NCI-H510A treated with DMSO at 0.1 percent for 48 hours (cell line): ENCODE measurements at regions not wholly inside any gene's neighbourhood (a gene's known extent, or its start where the extent isn't known, plus 50 kb on each side); places are given as distances from the start of the nearest gene placed in this dataset.
"Not testable (repeated sequence)": the region's sequence is repeated elsewhere in the genome, so short reads cannot be mapped to it uniquely, and the experiment has no call there.

Experiments
- DNase-seq: peaks from one replicate; lab custom pipeline; 2025; lab: John Stamatoyannopoulos, UW

- DNase-seq = no peak
Measured at GRCh38 chr3:16708285-16708684, 103.1 kb upstream of the DAZL start.

GRCh38 chr3:16711691-16712090, 106.5 kb upstream of the DAZL start:
- DNase-seq = not testable (repeated sequence)

GRCh38 chr3:16715281-16715680, 110.1 kb upstream of the DAZL start:
- no peak for DNase-seq

- no peak for DNase-seq
Measured at GRCh38 chr3:16719426-16719825, 114.2 kb upstream of the DAZL start.

- DNase-seq = no peak
Measured at GRCh38 chr3:16720367-16720940, 115.2 kb upstream of the DAZL start.

- DNase-seq = no peak
Measured at GRCh38 chr3:16721494-16721893, 116.3 kb upstream of the DAZL start.

GRCh38 chr3:16723978-16724377, 118.8 kb upstream of the DAZL start:
- DNase-seq = no peak

- DNase-seq = no peak
Measured at GRCh38 chr3:16724487-16724886, 119.3 kb upstream of the DAZL start.

GRCh38 chr3:16725972-16726371, 120.7 kb upstream of the DAZL start:
- no peak for DNase-seq

- DNase-seq = no peak
Measured at GRCh38 chr3:16728770-16729745, 123.8 kb upstream of the DAZL start.

GRCh38 chr3:16738451-16738850, 133.2 kb upstream of the DAZL start:
- no peak for DNase-seq

GRCh38 chr3:16739541-16740105, 134.4 kb upstream of the DAZL start:
- DNase-seq = no peak

GRCh38 chr3:16740515-16740914, 135.3 kb upstream of the DAZL start:
- no peak for DNase-seq

- no peak for DNase-seq
Measured at GRCh38 chr3:16741103-16741758, 136.0 kb upstream of the DAZL start.

- no peak for DNase-seq
Measured at GRCh38 chr3:16741890-16742289, 136.7 kb upstream of the DAZL start.

- DNase-seq = no peak
Measured at GRCh38 chr3:16743276-16743675, 138.1 kb upstream of the DAZL start.

GRCh38 chr3:16759227-16759903, 125.4 kb upstream of the PLCL2 start:
- no peak for DNase-seq

GRCh38 chr3:16761571-16761970, 123.2 kb upstream of the PLCL2 start:
- no peak for DNase-seq

- DNase-seq = no peak
Measured at GRCh38 chr3:16765661-16766060, 119.1 kb upstream of the PLCL2 start.

GRCh38 chr3:16767006-16767405, 117.7 kb upstream of the PLCL2 start:
- DNase-seq = no peak

- no peak for DNase-seq
Measured at GRCh38 chr3:16768014-16768413, 116.7 kb upstream of the PLCL2 start.

- no peak for DNase-seq
Measured at GRCh38 chr3:16768956-16769355, 115.8 kb upstream of the PLCL2 start.
